ENCODE measurements at regions not wholly inside any gene's neighbourhood (a gene's known extent, or its start where the extent isn't known, plus 50 kb on each side); places are given as distances from the start of the nearest gene placed in this dataset.
"Not testable (repeated sequence)": the region's sequence is repeated elsewhere in the genome, so short reads cannot be mapped to it uniquely, and the experiment has no call there.

GRCh38 chr18:68220458-68220857 lies 494.4 kb downstream of the TMX3 start:
- Histone ChIP-seq H3K4me3 (no peak overlapping the region), H3K27ac (no peak overlapping the region), H3K4me1 (replicated peaks in 1 of 2) (peaks cover 0 to 8% of the 10 kb centered on the region in 2 donors)
- 57 to 100% (median 100%) methylated on average over 1 to 2 of the region's 2 CpGs; no CpG with 5 or more reads in 5 of the 10 experiments for WGBS, 10 experiments
- in situ Hi-C loops (cut with MboI; ENCODE audit: low pct_unique_long_range_greater_than_20kb in 2 of 9, low sequenced_read_pairs in 9 of 9, unreplicated experiment in 9 of 9), result no loop called here
- no peak for ATAC-seq (replicated peaks in 6 of 8)

DNA sequence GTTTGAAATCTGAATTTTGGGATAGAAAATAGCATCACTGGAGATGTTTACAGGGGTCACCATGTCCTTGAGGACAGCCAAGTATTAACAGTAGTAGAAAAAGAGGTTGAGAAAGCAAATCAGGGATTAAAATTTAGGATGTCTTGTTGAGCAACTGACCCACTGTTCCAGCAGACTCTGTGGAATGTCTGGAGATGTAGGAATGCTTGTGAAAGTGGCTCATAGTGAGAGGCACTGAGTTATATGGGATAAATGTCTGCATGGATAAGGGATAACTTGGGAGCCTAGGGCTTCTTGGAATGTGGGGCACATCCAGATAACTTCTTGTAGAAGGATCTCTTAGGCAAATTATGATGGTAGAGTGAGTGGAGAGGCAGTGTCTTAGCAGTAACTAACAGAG lies 495.0 kb downstream of the TMX3 start:
- H3K4me3 ChIP-seq, result no peak overlapping the region
- H3K27ac ChIP-seq, result no peak overlapping the region
- no peak for ATAC-seq (replicated peaks in 6 of 8)
- in situ Hi-C loops (cut with MboI; ENCODE audit: low pct_unique_long_range_greater_than_20kb in 2 of 9, low sequenced_read_pairs in 9 of 9, unreplicated experiment in 9 of 9), result no loop called here
- H3K4me1 ChIP-seq (replicated peaks in 1 of 2), result peaks cover 0 to 8% of the 10 kb centered on the region in 2 donors

GRCh38 chr18:68219274-68219673 lies 495.6 kb downstream of the TMX3 start:
- in situ Hi-C loops (cut with MboI; ENCODE audit: low pct_unique_long_range_greater_than_20kb in 2 of 9, low sequenced_read_pairs in 9 of 9, unreplicated experiment in 9 of 9), result no loop called here
- H3K27ac ChIP-seq, result no peak overlapping the region
- H3K4me3 ChIP-seq, result no peak overlapping the region
- WGBS, 10 experiments, result 64 to 100% (median 93%) methylated on average over 1 to 2 of the region's 2 CpGs; no CpG with 5 or more reads in 1 of the 10 experiments
- no peak for ATAC-seq (replicated peaks in 6 of 8)
- peaks cover 0 to 8% of the 10 kb centered on the region in 2 donors for H3K4me1 ChIP-seq (replicated peaks in 1 of 2)

DNA sequence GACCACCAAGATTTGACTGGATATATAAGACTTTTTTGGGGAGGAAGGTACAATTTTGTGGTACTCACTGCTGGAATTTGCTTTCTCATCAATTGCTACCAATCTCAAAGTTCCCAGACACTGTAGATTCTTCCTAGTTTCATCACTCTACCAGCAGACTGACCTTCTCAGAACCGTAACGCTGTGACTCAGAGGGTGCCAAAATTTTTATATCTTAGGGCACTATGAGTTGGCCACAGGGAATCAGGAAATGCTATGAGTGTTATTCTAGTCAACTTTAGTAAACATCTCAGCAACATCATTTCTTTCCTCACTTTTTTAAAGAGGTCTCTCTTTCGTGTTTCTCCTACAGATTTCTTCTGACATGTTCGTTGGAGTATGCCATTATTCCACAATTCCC lies 499.0 kb downstream of the TMX3 start:
- 80 to 100% (median 96%) methylated on average over 1 to 4 of the region's 4 CpGs; no CpG with 5 or more reads in 1 of the 10 experiments for WGBS, 10 experiments
- Histone ChIP-seq H3K27ac (no peak overlapping the region), H3K4me3 (no peak overlapping the region), H3K4me1 (replicated peaks in 1 of 2) (peaks cover 0 to 2% of the 10 kb centered on the region in 2 donors)
- in situ Hi-C loops (cut with MboI; ENCODE audit: low pct_unique_long_range_greater_than_20kb in 2 of 9, low sequenced_read_pairs in 9 of 9, unreplicated experiment in 9 of 9), result no loop called here
- ATAC-seq (replicated peaks in 6 of 8), result no peak

DNA sequence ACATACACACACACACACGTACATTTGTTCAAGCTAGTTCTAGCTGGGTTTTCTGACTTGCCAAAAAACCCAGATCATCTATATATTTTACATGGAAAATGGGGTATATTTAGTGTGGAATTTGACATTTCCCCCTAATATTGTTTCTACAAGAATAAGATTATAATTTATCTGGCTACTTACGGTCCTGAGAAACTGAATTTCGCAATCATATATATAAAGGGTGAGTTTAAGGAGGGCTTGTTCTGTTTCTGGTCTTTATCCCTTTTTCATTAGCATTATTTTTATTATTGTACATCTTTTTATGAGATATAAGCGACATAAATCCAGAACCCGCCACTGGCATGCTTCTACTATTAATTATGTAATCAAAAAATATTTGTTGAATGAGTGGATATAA lies 528.9 kb downstream of the TMX3 start:
- Histone ChIP-seq H3K4me1 (replicated peaks in 1 of 2) (no peaks in the 10 kb centered on the region), H3K4me3 (no peak overlapping the region), H3K27ac (no peak overlapping the region)
- no peak for ATAC-seq (replicated peaks in 6 of 8)
- in situ Hi-C loops (cut with MboI; ENCODE audit: low pct_unique_long_range_greater_than_20kb in 2 of 9, low sequenced_read_pairs in 9 of 9, unreplicated experiment in 9 of 9), result loop anchor here in 1 of 9 experiments (25.0 kb wide), 1 partner anchor 101 kb away; no protein-coding TSS in a partner anchor
- 63 to 100% (median 96%) methylated on average over 2 to 5 of the region's 5 CpGs for WGBS, 10 experiments

GRCh38 chr18:68181956-68182355 lies 533.0 kb downstream of the TMX3 start:
- WGBS, 10 experiments, result 14 to 100% (median 70%) methylated on average over 1 to 2 of the region's 2 CpGs; no CpG with 5 or more reads in 3 of the 10 experiments
- no peak for ATAC-seq (replicated peaks in 6 of 8)
- in situ Hi-C loops (cut with MboI; ENCODE audit: low pct_unique_long_range_greater_than_20kb in 2 of 9, low sequenced_read_pairs in 9 of 9, unreplicated experiment in 9 of 9), result loop anchor here in 1 of 9 experiments (25.0 kb wide), 1 partner anchor 105 kb away; no protein-coding TSS in a partner anchor
- H3K27ac ChIP-seq, result no peak overlapping the region
- no peaks in the 10 kb centered on the region for H3K4me1 ChIP-seq (replicated peaks in 1 of 2)
- H3K4me3 ChIP-seq, result no peak overlapping the region

DNA sequence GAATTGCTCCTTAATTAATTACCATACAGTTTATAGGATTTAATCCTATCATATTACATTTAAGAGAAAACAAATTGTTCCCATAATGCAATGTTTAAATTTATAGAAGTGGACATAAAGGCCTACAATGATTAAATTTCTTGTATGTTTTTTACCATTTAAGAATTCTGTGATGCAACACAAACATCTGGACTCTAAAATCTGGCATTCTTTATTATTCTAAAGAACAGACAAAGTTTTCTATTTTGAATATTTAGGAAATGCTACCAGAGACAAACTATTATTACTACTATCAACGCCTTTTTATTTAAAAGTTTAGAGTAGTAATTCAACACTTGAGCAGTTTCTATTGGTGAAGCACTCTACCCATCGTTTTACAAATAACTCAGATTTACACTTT lies 535.1 kb downstream of the TMX3 start:
- in situ Hi-C loops (cut with MboI; ENCODE audit: low pct_unique_long_range_greater_than_20kb in 2 of 9, low sequenced_read_pairs in 9 of 9, unreplicated experiment in 9 of 9), result loop anchor here in 1 of 9 experiments (25.0 kb wide), 1 partner anchor 107 kb away; no protein-coding TSS in a partner anchor
- no peak overlapping the region for H3K27ac ChIP-seq
- 31 to 100% (median 90%) methylated on average over 1 to 2 of the region's 2 CpGs for WGBS, 10 experiments
- H3K4me3 ChIP-seq, result no peak overlapping the region
- no peak for ATAC-seq (replicated peaks in 6 of 8)
- no peaks in the 10 kb centered on the region for H3K4me1 ChIP-seq (replicated peaks in 1 of 2)

- 17 to 100% (median 88%) methylated on average over 1 of the region's 1 CpG; no CpG with 5 or more reads in 3 of the 10 experiments for WGBS, 10 experiments
- no peak overlapping the region for H3K27ac ChIP-seq
- no peaks in the 10 kb centered on the region for H3K4me1 ChIP-seq (replicated peaks in 1 of 2)
- in situ Hi-C loops (cut with MboI; ENCODE audit: low pct_unique_long_range_greater_than_20kb in 2 of 9, low sequenced_read_pairs in 9 of 9, unreplicated experiment in 9 of 9), result loop anchor here in 1 of 9 experiments (25.0 kb wide), 1 partner anchor 108 kb away; no protein-coding TSS in a partner anchor
- no peak overlapping the region for H3K4me3 ChIP-seq
- ATAC-seq (replicated peaks in 6 of 8), result no peak
These were observed 536.0 kb downstream of the TMX3 start for GRCh38 chr18:68178921-68179320.

- in situ Hi-C loops (cut with MboI; ENCODE audit: low pct_unique_long_range_greater_than_20kb in 2 of 9, low sequenced_read_pairs in 9 of 9, unreplicated experiment in 9 of 9), result loop anchor here in 1 of 9 experiments (25.0 kb wide), 1 partner anchor 109 kb away; no protein-coding TSS in a partner anchor
- H3K4me1 ChIP-seq (replicated peaks in 1 of 2), result no peaks in the 10 kb centered on the region
- H3K27ac ChIP-seq, result no peak overlapping the region
- no peak overlapping the region for H3K4me3 ChIP-seq
- 20 to 100% (median 88%) methylated on average over 1 to 6 of the region's 6 CpGs for WGBS, 10 experiments
- ATAC-seq (replicated peaks in 6 of 8), result peak in 1 of 8 experiments; percentile 37
These were observed 536.9 kb downstream of the TMX3 start for GRCh38 chr18:68177807-68178702.

- ATAC-seq (replicated peaks in 6 of 8), result no peak
- no peak overlapping the region for H3K27ac ChIP-seq
- in situ Hi-C loops (cut with MboI; ENCODE audit: low pct_unique_long_range_greater_than_20kb in 2 of 9, low sequenced_read_pairs in 9 of 9, unreplicated experiment in 9 of 9), result loop anchor here in 1 of 9 experiments (25.0 kb wide), 1 partner anchor 110 kb away; no protein-coding TSS in a partner anchor
- H3K4me3 ChIP-seq, result no peak overlapping the region
- no peaks in the 10 kb centered on the region for H3K4me1 ChIP-seq (replicated peaks in 1 of 2)
These were observed 538.0 kb downstream of the TMX3 start for GRCh38 chr18:68176901-68177300.

DNA sequence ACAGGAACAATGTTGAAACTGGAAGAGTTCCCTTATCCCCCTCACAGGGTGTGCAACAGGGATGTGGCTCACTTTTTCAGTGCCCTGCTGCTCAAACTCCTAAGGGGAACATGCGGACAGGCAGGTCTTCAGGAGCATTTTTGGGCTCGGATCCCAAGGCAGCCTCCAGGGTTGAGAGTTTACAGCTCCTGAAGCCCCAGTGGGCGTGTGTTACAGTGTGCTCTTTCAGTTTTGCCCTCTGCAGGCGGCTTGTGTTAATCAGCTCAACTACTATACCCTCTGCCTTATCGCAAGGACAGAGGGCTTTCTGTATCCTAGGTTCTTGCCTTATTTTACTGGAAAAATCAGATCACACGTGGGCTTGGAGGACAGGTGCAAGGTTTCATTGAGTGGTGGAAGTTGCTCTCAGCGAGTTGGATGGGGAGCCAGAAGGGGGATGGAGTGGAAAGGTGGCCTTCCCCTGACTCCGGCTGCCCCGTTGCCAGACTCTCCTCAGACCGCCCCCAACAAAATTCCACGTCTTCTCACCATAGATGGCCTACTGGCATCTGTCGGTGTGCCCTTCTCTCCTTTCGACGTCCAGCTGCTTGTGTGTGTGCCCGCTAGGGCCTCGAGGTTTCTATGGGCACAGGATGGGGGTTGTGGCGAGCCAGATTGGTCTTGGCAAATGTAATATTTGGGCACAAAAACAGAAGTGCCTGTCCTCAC lies 541.9 kb downstream of the TMX3 start:
- in situ Hi-C loops (cut with MboI; ENCODE audit: low pct_unique_long_range_greater_than_20kb in 2 of 9, low sequenced_read_pairs in 9 of 9, unreplicated experiment in 9 of 9), result no loop called here
- no peak overlapping the region for H3K27ac ChIP-seq
- H3K4me1 ChIP-seq (replicated peaks in 1 of 2), result no peaks in the 10 kb centered on the region
- ATAC-seq (replicated peaks in 6 of 8), result no peak
- H3K4me3 ChIP-seq, result no peak overlapping the region
- 40 to 100% (median 80%) methylated on average over 1 to 15 of the region's 17 CpGs; no CpG with 5 or more reads in 2 of the 10 experiments for WGBS, 10 experiments

DNA sequence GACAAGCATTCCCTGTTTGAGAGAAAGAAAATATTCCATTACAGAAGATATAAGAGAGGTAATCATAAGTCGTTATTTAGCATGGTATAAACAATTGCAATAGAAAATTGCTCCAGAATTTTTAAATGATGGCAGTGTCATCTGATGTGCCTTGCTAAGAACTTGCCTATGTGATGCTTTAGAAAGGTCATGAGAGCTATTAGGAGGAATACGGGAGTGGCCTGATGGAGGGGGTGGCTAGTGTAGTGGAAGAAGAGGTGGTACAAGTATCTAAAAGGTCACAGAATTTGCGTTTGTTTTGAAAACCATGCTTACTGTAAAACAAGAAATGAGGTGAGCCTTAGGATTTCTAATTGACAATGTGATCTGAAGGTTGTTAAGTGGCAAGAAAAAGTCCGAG lies 550.0 kb downstream of the TMX3 start:
- WGBS, 10 experiments, result 33 to 100% (median 72%) methylated on average over 1 to 4 of the region's 4 CpGs
- ATAC-seq (replicated peaks in 6 of 8), result no peak
- no peak overlapping the region for H3K4me3 ChIP-seq
- H3K4me1 ChIP-seq (replicated peaks in 1 of 2), result no peaks in the 10 kb centered on the region
- H3K27ac ChIP-seq, result no peak overlapping the region
- in situ Hi-C loops (cut with MboI; ENCODE audit: low pct_unique_long_range_greater_than_20kb in 2 of 9, low sequenced_read_pairs in 9 of 9, unreplicated experiment in 9 of 9), result no loop called here

DNA sequence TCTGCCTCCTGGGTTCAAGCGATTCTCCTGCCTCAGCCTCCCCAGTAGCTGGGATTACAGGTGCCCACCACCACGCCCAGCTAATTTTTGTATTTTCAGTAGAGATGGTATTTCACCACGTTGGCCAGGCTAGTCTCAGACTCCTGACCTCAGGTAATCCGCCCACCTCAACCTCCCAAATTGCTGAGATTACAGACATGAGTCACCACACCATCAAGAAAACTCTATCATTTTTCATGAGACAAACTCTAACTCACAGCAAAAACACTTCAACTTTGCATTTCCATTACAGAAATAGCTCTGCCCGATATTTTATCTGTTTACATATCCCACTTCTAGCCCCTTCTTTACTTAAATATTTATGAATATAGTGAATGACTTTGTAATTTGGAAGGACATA lies 561.1 kb downstream of the TMX3 start:
- H3K4me1 ChIP-seq (replicated peaks in 1 of 2); ATAC-seq (replicated peaks in 6 of 8); in situ Hi-C loops (cut with MboI; ENCODE audit: low pct_unique_long_range_greater_than_20kb in 2 of 9, low sequenced_read_pairs in 9 of 9, unreplicated experiment in 9 of 9); H3K27ac ChIP-seq; H3K4me3 ChIP-seq: not testable (repeated sequence)
- WGBS, 10 experiments, result 57 to 100% (median 91%) methylated on average over 1 to 5 of the region's 5 CpGs

Measured in motor neuron (in vitro differentiated cells).